HL-60/S4 treated with phorbol 12-myristate 13-acetate at 8.2 ng/mL for 4 days and 3 days (cell line): ENCODE measurements at regions not wholly inside any gene's neighbourhood (a gene's known extent, or its start where the extent isn't known, plus 50 kb on each side); places are given as distances from the start of the nearest gene placed in this dataset.

ENCODE experiments used
- in situ Hi-C: fragments of 300-500 bp; cut with MboI; formaldehyde crosslinking; loops from 2 replicates; pipeline ENCODE4 v1.15.0; 2022; ENCODE audit warnings: low sequenced_read_pairs

DNA sequence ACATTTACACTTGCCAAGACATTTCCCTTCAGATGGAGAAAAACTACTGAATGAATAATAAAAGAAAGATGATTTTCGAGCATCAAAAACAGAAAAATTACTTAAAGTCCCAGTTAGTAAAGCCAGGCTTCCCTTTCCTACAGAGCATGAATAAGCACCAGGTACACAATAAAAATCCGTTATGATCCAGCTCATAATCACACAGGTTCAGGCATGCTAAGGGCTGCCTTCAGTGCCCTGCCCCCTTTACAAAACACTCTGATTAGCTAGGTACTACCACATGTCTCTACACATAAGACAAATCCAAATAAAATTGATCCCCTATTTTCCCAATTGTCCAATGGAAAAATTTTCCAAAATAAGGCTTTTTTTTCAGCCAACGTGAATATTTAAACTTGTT lies 413.2 kb upstream of the LRATD1 start:
- in situ Hi-C loops = no loop called here

GRCh38 chr2:14220101-14220500 lies 412.4 kb upstream of the LRATD1 start:
- in situ Hi-C loops = no loop called here

GRCh38 chr2:14221466-14221865 lies 411.1 kb upstream of the LRATD1 start:
- in situ Hi-C loops = no loop called here

GRCh38 chr2:14223576-14223975 lies 408.9 kb upstream of the LRATD1 start:
- in situ Hi-C loops = no loop called here

DNA sequence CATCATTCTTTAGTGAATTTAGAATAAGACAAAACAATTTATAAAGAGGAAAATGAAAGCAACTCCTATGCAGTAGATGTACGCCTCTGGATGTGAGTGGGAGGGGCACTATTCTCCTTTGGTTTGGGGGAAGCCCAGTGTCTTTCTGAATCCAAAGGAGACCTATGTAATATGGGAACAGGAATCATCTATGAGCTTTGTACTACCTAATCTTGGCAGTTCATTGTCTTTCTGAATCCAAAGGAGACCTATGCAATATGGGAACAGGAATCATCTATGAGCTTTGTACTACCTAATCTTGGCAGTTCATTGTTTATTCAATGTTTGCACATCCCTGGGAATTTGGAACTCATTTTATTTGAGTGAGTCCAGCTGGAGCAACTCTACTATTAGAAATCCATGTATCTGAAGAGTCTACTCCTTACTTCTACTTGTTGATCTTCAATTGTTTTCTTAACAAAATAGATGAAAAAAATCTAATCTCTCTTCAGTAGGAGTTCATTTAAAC lies 401.1 kb upstream of the LRATD1 start:
- in situ Hi-C loops = no loop called here

DNA sequence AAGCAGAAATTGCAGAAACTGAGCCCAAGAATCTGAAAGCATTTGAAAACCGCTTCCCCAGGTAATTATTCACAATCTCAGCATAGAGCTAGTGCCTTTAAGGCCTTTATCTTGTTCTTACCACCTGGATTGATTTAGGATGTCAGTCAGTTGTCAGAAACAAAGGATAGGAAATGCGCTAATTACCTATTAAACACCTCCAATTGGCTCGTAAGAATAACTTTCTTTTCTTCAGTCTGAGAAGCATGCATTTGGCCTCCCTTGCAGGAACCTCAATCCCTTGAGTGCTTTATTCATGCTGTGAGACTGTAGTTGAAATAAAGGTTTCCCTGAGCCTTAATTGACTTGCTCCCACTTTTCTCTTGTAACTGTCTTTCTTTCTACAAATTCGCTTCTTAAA lies 400.3 kb upstream of the LRATD1 start:
- in situ Hi-C loops = no loop called here

DNA sequence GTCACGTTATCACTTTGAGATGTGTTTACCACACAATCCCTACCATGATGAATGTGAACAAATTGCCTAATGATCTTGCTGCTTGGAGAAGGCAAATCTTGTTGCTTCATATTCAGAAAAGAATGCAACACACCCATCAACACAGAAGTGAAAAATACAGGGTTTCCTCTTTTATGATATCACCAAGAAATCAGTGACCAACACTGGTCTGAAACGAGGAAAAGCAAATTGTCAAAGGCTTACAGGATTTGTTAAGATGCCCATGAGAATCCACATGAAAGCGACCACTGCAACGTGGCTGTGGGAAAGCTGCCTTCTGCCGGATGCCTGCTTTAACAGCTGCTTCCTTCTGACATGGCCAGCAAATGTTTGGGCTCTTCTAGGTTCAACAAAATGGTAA lies 397.6 kb upstream of the LRATD1 start:
- in situ Hi-C loops = no loop called here

DNA sequence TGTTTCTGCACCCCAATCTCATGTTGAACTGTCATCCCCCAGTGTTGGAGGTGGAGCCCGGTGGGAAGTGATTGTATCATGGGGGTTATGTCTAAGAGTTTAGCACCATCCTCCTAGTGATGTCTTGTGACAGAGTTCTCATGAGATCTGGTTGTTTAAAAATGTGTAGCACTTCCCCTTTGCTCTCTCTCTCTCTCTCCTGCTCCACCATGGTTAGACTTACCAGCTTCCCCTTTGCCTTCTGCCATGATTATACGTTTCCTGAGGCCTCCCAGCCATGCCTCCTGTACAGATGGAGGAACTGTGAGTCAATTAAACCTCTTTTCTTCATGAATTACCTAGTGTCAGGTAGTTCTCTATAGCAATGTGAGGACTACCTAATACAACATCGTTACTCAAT lies 396.9 kb upstream of the LRATD1 start:
- in situ Hi-C loops = no loop called here

- in situ Hi-C loops = no loop called here
These were observed 394.6 kb upstream of the LRATD1 start for GRCh38 chr2:14237902-14238301.

- in situ Hi-C loops = no loop called here
These were observed 392.9 kb upstream of the LRATD1 start for GRCh38 chr2:14239605-14240004.

GRCh38 chr2:14240868-14241267 lies 391.6 kb upstream of the LRATD1 start:
- in situ Hi-C loops = no loop called here

GRCh38 chr2:14245901-14246300 lies 386.6 kb upstream of the LRATD1 start:
- in situ Hi-C loops = no loop called here

DNA sequence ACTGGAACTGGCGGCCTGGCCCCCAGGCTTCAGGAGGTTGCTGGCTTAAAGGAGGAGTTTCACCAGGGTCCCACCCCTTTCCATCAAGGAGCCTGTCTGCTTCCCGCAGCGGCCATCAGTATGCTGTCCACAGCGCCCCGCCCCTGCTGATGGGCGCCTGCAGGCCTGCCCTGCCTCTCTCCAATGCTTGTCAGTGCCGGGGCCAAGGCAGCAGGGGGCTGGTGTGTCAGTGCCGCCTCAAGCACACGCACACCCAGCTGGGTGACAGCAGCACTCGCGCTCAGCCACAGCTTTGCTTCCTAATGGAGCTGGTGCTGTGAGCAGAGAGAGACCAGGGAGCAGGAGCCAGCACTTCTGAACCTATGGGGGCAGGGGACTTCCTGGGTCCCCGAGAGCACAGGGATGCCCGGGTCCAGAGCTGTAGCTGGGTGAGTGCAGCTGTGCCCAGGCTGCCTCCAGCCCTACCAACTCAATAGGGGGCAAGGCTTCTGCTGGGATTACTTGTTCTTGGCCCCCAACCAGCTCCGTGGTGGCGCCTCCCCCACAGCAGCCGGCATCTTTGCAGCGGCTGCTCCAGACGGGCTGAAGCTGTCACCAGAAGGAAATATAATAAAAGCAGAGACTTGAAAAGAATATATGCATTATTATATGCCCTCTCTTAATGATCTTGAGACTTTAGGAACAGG lies 377.2 kb upstream of the LRATD1 start:
- in situ Hi-C loops = no loop called here

DNA sequence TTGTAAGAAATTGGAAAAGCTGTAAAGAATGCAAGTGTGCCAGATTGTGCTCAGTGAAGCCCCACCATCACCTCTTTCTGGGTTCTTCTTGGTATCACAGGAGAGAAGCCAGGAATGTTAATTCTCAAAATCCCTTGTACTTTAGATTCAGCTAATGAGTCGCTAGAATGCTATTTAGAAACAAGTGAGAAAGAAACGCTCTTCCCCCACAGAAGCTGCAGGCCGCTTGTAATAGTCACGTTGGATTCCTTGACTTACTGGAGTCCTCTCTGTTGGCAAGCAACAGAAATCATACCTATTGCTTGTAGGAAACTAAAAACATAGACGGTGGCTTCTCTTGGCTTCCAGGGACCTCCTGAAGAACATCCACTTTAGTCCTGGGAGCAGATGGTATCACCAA lies 375.6 kb upstream of the LRATD1 start:
- in situ Hi-C loops = no loop called here

- in situ Hi-C loops = no loop called here
These were observed 374.6 kb upstream of the LRATD1 start for GRCh38 chr2:14257801-14258507.

DNA sequence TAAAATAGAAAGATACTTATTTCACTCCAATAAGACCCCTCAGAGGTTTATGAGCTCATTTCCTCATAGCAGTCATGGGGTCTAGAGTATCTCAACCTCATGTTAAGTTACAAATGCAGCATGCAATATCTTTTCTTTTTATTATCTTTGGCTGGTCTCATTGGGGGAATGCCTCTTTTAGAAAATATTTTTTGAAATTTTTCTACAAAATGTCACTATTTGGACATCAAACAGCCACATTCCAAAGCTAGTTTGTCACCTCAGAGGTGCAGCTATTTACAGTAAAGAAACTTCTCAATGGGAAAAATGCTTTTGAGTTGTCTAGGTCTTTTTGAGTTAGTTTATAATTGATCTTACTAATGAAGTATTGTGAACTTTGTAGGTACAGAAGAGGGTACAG lies 370.7 kb upstream of the LRATD1 start:
- in situ Hi-C loops = no loop called here

- in situ Hi-C loops = no loop called here
These were observed 369.5 kb upstream of the LRATD1 start for GRCh38 chr2:14263053-14263452.

DNA sequence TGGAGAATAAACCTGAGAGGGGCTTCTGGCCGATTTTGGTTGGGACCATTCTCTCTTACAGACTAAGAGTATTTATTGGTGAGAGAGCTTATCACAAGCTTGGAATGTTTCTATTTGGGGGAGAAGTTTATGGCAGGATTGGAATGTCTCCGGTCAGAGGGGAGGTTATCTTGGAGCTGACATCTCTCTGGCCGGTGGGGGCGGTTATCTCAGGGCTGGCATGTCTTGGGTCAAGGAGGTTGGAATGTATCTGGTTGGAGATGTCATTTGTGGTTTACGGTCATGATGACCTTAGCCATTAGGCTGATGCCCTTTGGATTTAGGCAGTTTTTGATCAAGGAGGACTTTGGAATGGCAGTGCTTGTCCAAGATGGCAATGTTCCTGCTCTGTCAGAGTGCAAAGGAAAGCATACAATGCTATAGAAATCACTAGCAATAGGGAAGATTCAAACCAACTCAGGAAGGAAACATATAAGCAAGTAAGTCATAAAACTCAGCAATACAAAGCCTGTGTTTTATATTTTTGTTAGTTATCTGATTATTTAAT lies 362.4 kb upstream of the LRATD1 start:
- in situ Hi-C loops = no loop called here

DNA sequence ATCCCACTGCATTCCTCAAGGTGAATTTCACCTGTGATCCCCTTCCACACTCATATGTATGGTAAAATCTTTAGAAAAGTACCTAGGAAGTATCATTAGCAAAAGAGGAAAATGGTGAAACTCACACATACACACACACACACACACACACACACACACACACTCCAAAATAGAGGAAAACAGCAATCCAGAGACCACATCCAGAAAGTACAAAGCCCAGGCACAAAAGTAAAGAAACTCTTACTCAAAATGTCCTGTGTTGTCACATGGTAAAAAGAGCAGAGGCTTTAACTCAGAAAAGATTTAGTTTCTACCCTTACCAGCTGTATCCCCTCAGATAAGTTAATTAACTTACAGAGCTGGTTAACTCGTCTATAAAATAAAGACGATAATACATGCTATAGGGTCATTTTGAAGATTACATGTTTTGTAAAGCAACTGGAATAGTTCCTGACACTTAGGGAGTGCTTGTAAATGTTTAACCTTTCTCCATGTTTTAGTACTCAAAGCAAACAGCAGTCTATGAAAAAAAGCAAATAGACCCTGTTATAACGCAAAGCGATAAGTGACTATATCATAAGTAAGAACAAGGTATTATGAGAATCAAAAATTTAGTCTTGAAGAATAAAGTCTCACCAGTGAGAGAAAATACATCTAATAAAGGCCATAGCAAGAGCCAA lies 360.0 kb upstream of the LRATD1 start:
- in situ Hi-C loops = no loop called here

GRCh38 chr2:14273650-14274049 lies 358.9 kb upstream of the LRATD1 start:
- in situ Hi-C loops = no loop called here

DNA sequence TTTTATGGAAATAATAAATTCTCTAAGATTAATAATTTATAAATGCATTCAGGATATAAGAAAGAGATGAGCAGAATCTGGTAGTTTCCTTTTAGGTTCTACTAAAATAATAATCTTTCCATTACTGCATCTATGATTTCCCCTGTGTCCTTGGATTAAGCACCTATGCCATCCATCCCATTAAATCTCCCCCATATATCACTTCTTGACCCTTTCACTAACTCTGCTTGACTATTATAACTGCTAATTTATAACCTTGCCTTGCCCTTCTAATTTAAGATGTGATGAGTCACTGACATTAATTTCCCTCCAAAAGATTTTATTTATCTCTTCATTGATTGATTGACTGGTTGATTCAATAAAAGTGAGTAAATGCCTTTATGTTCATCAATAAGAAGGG lies 348.3 kb upstream of the LRATD1 start:
- in situ Hi-C loops = no loop called here

GRCh38 chr2:14285812-14286211 lies 346.7 kb upstream of the LRATD1 start:
- in situ Hi-C loops = no loop called here
